NCI-H1436 (cell line): ENCODE measurements at regions not wholly inside any gene's neighbourhood (a gene's known extent, or its start where the extent isn't known, plus 50 kb on each side); places are given as distances from the start of the nearest gene placed in this dataset.

Experiments
- DNase-seq: peaks from one replicate; lab custom pipeline; 2025; lab: John Stamatoyannopoulos, UW

DNA sequence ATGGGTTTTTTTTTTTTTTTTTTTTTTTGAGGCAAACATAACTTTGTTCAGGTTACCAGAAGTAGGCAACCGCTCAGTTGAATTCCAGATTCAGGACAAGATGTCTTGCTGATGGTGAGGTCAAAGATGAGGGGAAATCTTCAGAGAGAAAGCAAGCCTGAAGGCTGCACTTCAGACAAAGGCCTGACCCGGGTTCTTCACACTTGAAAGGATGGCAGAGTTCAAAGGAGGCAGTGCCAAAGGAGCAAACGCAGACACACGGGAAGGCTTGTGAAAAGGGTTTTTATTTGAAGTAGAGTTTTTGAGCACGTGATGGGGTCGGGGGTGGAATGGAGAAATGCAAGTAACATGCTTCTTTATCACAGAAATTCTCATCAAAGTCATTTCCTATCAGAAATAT is 960.2 kb upstream of the EEF2KMT start:
- DNase-seq: no peak

DNA sequence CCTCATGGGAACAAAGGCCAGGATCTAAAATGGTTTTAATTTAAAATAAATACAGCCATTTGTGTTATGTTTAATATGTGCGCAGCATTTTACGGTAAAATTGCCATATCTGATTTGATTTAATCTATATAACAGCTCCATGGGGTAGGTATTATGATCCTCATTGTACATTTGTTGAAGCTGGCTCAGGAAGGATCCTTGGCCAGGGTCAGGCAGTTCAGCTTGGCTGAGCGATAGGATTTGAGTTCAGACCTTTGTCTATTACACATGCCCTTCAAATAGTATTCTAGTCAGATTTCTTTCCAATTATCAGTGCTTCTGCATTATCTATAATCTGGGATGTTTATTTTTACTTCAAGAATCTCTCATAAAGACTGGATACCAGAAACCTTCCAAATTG is 950.4 kb upstream of the EEF2KMT start:
- DNase-seq: no peak

DNA sequence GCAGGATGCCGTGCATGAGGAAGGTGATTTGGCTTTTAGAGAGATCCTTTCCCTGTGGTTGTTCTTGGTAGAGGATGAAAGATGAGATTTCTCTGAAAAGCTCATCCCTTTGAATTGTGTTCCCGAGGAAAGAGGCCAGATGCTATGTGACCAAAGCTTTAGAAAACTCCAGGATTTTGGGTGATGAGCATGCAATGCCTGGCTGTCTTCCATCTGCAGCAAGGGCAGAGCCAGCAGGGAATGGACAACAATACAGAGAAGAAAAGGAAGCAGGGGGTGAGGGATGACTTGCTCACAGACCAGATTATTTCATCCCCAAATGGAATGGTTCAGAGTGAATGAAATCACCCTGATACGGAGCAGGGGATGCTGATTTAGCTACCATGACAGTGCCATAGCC is 949.7 kb upstream of the EEF2KMT start:
- DNase-seq: no peak

DNA sequence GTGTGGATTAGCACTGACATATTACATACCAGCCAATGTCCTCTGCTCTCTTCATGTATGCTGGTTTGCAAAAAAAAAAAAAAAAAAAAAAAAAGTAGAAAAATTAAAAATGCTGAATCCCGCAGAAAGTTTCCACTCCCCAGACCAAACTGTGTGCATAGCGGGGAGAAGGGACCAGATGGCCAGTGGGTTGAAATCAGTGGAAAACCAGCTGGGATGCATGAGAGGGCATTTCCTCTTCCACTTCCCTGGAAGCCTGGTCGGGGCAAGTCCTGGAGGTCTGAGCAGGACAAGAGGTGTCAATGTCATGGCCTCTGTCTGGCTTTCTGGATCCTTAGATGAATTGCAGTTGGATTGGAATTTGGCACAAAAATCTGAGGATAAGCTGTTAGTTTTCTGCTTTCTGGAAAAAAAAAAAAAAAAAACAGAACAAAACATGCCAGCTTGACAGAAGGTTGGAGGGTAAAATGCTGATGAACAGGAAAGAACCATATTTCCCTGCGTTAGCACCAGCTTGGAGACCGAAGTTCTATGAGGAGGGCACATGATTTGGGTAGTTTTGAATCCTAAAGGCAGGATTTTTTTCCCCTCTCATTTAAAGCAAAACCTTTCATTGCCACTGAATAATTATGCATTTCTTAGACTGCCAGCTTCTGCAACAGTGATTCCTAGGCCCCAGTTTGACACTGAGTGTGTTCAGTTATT is 941.5 kb upstream of the EEF2KMT start:
- no peak for DNase-seq

DNA sequence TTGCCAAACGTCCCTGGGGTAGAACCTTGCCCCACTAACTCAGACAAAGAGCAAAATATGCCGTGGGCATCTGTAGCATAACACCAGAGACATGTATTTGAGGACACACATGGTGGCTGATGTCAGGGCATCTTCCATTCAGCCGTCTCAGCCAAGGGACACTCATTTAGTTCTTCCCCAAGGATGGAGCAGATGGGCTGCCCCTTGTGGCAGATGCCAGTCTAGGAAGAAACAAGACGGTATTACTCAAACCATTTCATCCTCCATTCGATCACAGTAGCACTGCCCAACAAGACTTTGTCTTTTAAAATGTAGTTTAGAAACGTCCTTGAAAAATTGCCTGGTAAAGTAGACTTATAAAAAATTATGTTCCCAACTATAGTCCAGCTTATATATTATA is 937.6 kb upstream of the EEF2KMT start:
- no peak for DNase-seq

DNA sequence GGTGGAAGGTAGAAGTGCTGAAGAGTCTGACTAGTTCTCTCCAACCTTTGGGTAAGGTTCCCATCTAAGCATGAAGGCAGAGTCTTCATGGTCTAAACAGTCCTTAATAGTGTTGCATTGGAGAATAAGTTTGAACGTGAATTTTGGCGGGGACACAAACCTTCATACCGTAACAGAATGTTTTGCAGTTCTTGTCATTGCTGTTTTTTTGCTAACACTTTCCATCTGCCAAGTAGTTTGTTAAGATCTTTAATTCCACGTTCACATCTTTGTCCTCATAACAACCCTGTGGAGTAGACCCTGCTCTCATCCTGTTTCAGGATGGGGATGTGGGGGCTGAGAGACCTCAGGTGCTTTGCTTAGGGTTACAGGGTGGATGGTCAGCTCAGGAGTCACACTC is 936.9 kb upstream of the EEF2KMT start:
- DNase-seq: no peak

DNA sequence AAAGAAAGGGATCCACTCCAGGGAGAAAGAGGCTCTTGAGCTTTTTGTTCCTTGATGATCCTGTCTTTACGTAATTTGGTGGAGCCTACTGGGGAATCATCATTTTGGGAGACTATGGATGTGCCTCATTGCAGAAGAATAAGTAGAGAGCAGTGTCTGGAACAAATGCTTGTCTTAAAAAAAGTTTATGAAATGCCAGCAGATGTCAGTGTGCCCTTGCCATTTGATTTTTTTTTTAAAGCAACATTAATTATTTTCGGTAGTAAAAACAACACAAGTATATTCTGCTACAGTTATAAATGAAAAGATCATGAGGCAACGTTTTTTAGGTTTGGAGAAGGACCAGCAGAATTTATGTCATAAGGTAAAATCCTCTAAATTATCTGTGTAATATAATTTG is 934.8 kb upstream of the EEF2KMT start:
- DNase-seq: no peak

DNA sequence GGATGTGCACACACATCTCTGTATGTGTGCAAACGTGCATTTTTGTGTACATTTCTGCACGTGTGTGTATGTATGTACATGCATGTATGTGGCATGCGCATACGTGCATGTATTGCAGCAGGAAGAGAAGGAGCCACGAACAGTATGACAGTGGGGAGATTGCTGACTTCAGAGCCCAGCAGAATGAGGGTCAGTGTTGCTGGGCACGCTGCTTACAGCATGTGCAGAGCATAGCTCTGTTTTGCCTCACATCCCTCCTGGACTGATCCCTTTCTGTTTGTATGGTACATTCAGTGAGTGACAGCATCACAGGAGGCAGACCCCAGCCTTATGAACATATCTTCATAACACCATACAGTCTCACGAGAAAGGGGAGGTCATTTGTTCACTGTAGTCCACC is 934.0 kb upstream of the EEF2KMT start:
- no peak for DNase-seq

DNA sequence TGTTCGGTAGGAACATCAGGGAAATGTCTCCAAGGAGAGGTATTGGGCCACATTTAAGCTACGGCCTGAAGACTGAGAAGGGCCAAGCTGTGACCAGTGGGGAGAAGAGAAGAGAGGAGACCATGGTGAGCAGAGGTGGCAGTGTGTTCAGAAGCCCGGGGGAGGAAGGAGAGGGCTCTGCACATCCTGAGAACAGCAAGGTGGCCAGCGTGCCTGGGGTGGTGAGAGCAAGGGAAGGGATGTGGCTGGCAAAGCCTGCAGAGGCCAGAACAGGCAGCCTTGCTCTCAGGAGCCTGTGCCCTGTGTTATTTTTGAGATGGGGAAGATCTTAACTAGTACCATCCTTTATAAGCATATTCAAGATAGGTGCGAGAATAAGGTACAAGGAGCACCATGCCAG is 933.5 kb upstream of the EEF2KMT start:
- no peak for DNase-seq

DNA sequence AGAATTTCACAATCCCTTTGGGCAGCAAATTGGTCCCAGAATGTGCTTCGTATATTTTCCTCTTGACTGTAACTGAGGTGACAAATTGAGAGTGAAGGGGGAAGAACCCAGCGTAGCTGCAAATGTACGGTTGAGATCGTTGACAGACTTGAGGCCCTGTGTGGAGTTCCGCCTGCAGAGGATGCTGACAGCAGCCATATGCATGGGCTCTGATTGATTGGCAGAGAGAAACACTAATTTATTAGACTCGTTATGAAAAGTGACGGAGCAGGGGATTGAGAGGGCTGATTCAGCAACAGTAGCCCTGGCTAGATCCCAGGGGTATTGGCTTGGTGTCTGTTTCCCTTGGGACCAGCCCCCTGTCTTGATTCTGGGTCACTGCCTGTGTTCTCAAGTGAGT is 930.1 kb upstream of the EEF2KMT start:
- DNase-seq: no peak

DNA sequence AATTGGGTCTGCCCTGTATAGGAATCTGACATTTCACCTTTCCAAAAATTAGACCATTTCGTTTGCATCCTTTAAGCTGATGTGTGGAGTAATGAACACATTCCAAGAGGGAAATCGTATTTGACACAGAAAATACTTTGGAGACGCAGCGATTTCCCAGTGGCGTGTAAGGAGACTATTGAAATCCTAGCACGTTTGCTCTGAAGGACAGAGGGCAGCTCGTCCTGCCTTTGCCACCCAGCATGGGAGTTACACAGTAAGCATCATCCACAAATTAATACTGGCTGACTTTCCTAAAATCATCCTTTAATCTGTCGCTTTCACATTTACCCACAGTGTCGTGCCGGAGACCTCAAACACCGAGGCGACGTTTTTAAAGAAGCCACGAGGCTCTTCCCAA is 925.9 kb upstream of the EEF2KMT start:
- no peak for DNase-seq

DNA sequence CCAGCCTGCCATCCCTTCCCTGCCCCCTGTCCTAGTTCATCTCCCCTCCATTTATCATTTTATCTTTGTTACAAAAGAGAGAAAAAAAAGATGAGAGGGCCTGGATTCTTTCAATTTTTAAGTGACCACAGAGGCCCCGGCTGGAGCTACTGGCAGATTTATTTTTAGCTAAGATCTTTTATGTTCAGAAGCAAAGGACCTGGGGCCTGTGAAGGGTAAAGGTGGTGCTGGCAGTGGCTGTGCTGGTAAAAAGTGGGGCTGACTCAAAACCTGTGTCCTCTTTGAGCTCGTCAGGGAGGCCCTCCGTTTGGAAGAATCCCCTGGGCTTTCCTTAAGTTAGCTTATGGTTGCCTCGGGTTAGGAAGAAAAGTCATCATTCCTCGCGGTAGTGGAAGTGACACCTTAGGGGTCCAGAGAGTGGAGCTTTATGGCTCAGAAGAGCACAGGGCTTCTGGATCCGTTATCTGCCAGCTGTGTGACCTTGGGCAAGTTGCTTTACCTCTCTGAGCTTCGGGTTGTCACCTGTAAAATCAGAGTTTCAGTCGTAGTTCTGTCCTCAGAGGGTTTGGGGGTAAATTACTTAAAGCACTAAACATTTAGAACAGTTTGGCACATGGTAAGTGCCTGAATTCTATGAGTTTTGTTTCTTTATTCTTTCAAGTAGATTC is 923.8 kb upstream of the EEF2KMT start:
- no peak for DNase-seq

DNA sequence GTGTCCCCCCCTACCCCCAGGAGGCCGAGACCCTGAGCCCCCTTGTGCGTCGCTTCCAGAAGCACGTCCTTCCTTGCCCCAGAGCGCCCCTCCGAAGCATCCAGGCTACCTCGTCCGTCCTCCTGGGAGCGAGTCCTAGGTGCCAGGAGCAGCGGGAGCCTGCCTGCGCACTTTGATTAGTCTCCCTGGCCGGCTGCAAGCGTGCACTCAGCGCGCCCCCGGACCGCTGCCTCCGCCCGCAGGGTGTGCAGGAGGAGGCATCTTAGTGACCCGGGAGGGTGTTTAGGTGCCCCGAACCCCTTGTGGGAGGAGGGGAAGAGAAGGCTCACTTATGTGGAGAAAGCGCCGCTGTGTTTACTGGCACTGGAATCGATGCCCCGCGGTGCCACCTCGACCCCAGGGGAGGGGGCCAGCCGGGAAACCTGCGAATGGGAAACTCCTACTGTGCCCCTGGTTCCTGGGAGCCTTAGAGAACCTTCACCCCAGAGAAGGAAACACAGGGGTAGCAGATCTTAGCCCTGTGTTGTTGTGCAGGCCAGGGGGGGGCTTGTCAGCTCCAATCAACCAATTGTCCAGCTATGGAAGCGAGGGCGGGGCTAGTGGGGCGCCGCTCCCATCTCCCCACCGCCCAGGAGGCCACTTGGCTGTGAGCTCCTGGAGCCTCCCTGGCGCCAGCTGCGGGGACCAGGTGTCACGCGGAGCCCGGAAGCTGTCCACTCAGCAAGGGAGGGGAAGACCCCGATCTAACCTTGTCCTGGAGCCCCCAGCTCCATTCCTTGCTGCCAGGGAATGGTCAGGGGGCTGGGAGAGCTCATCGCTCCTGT is 922.8 kb upstream of the EEF2KMT start:
- DNase-seq: no peak

DNA sequence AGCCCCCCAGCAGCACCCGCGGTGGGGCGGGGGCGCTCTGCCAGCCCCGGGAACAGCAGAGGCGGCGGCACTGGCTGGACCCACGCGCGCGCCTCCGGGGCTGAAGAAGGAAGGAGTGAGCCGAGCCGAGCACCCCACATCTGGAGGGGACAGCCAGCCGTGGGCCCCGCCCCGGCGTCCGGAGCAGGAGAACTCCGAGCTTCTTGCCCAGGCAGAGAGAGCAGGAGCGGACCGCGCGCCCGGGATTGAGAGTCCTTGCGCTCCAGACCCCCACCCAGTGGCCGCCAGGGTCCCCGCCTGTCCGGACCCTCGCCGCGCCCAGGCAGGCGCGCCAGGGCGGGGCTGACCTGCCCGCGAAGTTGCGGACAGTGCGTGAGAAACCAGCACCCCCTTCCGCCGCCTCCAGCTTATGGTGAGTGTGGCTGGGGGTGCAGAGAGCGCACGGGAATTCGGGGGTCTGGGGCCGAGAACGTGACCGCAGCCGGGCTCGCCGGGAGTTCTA is 921.9 kb upstream of the EEF2KMT start:
- DNase-seq: no peak

DNA sequence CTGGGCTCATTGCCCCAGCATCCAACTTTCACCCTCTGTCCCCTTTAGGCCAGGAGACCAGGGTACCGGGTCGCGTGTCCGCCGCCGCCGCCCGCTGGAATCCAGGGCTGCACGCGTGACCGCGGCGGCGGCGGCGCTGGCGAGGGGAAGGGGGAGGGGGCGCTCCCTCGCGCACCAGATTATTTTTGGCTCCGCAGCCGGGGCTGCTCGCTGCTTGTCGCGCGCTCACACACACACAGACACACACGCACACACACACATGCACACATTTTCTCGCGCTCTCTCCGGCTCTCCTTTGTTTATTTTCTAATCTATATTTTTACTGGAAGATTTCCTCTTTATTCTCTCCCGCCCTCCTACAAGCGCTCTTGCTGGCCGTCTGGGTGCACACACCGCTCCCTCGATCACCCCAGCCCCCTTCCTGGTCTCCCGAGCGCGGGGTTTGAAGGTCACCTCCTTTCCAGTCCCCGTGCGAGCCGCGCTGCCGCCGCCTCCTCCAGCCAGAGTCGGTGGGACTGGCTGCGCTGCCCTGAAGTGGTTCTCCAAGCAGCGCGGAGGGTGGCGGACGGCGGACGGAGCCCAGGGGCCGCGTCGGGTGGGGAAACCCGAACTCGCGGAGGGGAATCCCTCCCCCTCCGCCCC is 921.4 kb upstream of the EEF2KMT start:
- no peak for DNase-seq

DNA sequence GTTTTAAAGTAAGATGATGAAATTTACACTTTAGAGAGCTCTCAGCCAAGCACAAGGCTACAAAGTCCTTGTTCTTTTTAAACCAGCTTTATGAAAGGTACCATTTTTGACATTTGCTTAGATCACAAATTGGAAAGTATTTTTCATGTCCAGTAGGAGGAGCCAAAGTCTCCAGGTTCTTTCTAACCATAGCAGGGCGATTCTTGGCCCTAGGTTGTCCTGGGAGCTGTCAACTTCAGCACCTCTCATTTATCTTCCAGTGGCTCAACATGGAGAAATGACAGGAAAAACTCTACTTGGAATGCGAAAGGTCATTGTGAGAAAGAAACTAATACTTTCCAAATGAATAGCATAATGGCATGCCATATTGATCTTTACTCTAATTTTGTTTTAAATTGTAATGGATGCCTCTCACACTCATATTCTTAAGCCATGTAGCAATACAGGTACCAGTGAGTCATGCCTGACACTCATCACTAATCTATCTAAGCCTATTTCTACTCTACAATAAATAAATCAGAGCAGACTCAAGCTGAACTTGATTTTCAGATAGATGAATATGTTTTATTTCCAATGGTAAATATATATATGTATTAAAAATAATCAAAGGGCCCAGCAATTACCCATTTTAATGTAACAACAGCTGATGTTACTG is 919.1 kb upstream of the EEF2KMT start:
- no peak for DNase-seq

DNA sequence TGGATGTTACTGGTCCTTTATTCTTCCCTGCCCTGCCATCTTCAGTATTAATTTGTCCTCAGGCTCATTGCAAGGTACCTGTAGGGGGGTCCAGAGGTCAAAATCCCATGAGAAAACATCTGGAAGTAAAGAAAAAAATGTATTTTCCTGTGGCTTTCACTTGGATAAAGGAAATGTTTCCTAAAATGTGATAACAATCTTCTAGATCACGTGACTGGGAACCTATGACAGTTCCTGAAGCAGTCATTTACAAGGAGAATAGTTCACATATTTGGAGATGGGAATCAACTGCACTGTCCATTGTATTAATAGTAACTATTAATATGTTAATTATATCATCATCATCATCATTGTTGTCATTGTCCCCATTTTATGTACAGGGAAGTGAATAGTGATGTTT is 915.1 kb upstream of the EEF2KMT start:
- DNase-seq: no peak

DNA sequence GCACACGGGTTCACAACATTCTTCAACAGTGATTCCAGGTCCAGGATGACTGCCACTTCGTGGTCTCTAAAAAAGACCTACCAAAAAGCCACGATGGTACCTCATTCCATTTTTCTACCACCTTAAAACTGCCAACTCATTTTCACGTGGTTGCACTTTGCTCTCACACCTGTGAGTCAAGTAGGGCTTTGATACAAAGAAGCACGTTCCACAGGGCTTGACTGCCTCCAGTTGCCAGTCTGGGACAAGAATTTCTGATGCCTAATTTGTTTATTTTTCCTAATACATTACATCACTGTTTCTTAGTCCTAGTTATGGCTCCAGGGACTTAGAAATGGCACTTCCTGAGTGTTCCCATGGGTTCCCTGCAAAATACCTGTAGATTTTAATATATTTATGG is 911.6 kb upstream of the EEF2KMT start:
- DNase-seq: no peak

DNA sequence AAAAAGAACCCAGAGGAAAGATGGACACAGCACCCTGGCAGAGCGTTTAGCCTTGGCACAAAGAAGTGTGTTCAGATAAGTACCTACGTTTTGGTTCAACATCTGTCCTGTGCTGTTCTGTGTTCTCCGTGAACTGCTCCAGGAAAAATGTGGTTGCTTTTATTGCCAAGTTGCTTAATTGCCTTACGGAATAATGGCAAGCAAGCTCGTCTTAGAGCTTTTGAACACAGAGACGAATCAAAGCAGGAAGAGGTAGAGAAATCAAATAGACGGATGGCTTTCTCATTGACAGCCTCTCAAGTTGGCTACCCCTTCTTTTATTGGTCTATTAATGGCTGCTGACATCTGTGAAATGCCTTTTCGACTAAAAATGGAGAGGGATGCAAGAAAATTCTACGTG is 911.1 kb upstream of the EEF2KMT start:
- no peak for DNase-seq

DNA sequence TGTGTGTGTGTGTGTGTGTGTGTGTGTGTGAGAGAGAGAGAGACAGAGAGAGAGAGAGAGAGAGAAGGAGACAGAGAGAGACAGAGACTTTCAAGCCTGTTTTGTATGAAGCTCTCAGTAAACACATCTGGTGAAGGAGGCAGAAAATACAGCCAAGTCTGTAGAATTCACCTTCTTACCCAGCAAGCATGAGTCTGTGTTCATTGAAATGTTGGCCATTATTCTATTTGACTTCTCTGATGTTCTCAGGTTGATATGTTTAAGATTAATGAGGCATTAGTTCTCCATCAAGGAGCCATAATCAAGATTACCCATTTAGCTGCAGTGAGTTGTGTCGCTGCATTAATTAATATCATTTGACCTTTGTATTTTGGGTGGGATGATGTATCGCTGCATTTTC is 895.8 kb upstream of the EEF2KMT start:
- no peak for DNase-seq

DNA sequence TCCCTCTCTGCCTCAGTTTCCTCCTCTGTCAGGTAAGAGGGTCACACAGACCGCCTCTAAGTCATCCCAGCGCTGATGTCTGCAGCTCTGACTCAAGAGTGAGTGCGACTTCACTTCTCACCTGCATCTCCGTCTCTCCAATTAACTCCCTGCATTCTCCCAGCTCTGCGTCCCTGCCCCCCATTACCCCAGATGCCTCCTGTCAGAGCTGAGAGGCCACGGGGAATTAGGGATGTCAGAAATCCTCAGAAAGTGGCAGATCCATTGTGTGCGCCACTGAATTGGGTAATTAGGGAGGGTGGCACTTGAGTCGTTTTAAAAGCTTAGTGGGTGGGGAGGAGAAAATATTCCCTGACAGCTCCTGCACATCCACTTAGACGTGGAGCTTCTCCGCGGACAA is 885.4 kb upstream of the EEF2KMT start:
- DNase-seq: no peak
